HG03469 (cell line): ENCODE measurements at regions not wholly inside any gene's neighbourhood (a gene's known extent, or its start where the extent isn't known, plus 50 kb on each side); places are given as distances from the start of the nearest gene placed in this dataset.
"Not testable (repeated sequence)": the region's sequence is repeated elsewhere in the genome, so short reads cannot be mapped to it uniquely, and the experiment has no call there.

Experiments
- ATAC-seq: cut with Tn5 transposase; IDR thresholded peaks from one replicate; pipeline ENCODE4 v1.9.1; 2021; ENCODE audit warnings: mild to moderate bottlenecking, moderate library complexity, moderate number of reproducible peaks; ENCODE audit not compliant: unreplicated experiment

- ATAC-seq = no peak
Observed at GRCh38 chr6:150681578-150682395, 82.1 kb downstream of the PLEKHG1 start.

- ATAC-seq = no peak
Observed at GRCh38 chr6:150683320-150683719, 83.6 kb downstream of the PLEKHG1 start.

DNA sequence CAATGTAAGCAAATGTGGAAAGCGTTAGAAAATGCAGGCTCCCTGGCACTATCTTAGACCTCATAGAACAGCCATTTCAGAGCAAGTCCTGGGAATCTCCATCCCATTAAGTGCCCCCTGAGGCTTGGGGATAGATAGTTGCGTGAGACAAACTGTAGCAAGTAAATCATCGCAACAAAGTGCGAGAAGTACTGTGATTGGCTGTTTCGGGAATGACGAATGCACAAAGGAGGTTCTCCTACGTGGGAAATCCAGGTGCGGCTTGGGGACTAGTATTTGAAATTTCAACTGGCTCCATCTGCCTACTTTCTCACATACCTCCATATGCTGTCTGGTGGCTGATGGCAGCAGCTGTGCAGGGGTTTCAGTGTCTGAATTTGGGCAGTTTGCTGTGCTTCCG, 84.5 kb downstream of the PLEKHG1 start:
- ATAC-seq = no peak

DNA sequence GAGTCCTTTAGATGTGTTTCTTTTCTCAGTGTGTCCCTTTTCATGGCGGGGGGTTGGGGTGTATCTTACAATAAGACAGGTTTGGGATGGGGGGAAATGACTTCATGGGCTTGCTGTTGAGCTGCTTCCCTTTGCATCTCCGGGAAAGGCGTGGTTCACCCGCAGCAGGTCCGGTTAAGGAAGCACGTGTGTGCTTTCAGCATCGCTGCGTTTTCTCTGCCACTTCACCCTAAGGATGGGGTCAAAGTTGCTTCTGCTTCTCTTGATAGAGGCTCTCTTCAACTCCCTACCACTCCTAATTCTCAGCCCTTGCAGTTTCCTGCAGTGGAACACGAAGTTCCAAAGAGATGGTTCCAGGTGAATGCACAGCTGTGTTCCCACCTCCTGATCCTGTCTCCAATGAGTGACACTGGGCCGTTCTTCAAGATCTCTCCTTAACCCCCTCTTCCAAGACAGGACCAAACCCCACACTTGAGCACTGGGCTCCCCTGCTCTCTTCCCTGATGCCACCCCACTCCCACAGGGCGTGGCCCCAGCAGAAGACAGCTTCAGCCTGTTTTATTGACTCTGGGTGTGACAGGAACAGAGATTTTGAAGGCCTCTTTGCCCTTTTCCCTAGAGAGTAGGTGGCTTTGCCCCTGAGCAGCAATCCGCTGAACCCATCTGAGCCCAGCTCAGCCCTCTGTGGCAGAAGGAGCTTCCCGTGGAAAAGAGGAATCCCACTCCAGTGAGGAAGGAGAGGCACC, 85.2 kb downstream of the PLEKHG1 start:
- no peak for ATAC-seq

GRCh38 chr6:150685860-150686259, 86.2 kb downstream of the PLEKHG1 start:
- peak; percentile 50 for ATAC-seq

DNA sequence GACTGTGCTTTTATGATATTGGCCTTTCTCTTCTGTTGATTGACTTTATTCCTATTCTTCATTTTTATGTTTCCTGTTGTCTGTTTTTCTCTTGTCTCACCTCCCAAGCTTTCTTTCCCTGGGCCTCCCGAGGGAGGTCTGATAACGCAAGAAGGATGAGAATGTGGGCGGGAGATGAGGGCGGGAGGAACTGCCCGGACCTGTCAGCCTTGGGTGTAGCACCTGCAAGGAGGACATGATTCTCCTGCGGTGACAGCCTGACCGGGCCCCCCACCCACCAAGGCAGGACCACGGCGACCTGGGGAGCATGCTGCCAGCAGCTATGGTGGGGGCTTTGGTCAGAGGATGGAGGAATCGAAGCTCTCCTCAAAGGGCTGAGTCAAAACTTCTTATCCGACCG, 86.9 kb downstream of the PLEKHG1 start:
- ATAC-seq = no peak

GRCh38 chr6:150687508-150687907, 87.8 kb downstream of the PLEKHG1 start:
- ATAC-seq = no peak

DNA sequence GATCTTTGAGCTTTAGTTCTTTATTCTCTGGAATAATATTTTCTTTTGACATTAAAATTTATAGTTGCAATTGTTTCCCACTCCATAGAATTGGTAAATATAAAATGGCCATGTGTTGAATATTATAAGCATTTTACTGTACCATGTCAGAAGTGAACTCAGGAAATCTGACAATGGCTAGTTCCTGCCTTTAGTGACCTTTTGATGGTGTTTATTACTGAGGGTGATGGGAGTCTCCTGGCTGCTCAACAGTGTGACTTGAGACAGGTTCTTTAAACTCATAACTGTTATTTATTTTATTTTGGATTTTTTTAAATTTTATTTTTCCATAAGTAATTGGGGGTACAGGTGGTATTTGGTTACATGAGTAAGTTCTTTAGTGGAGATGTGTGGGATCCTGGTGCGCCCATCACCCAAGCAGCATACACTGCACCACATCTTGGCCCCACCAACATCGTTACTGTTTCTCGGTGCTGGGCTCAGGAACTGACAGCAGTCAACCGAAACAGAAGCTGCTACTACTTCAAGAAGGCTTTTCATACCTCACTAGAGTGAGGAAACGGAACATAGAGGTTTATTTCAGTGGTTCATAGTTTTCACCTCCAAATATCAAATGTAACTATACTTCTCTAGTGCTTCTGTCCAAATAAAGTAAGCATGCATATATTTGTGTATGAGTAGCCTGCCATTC, 90.4 kb downstream of the PLEKHG1 start:
- ATAC-seq = no peak

GRCh38 chr6:150690681-150691080, 91.0 kb downstream of the PLEKHG1 start:
- ATAC-seq = no peak

DNA sequence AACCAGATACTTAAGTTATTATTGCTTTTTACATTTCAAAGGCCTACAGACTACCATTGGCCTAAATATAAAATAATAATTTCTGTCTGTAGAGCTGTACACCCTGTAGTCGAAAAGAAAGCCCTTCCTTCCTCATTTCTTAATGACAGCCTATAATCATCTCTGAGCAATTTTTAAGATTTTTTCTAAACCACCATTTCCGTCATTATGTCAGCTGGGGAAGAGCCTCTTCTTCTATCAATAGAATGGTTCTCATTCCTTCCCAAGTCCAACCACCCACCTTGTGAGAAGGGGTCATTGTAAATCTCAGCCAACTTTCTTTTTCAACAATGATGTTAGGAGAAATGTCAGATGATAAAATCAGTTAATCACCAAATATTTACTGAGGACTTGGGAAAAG, 91.8 kb downstream of the PLEKHG1 start:
- no peak for ATAC-seq

DNA sequence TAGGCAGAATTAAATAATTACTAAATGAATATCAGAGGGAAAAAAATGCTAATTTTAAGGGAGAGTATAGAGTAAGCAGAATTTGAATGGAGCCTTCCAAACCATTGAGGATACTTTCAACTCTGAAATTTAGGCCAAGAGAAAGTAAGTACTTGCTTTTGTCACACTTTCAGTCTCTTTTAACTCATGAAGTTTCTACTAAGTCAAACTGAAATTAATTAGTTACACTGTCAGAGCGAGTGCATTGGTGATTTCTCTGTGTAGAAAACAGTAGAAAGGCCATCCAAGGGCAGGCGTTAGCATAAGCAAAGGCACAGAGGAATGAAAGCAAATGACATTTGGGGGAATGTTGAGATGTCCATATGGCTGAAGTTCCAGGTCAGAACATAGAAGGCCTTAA, 92.9 kb downstream of the PLEKHG1 start:
- peak; percentile 64 for ATAC-seq

DNA sequence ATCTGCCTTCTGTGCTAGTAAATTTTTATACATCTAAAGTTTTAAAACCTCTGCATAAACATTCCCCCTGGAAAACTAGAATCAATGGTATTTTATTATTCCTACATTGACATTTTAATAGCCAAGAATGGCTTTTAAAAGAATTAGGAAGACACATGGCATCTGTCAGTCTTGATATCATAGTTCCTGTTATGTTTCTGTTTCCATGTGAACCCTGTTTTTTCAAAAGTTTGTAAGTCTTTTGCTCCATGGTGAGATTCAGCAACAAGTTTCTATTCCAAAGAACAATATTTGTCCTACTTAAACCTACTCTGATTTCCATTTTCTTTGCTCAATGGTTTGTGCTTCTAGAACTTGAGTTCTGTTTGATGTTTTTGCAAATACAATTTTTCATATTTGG, 95.2 kb downstream of the PLEKHG1 start:
- no peak for ATAC-seq

DNA sequence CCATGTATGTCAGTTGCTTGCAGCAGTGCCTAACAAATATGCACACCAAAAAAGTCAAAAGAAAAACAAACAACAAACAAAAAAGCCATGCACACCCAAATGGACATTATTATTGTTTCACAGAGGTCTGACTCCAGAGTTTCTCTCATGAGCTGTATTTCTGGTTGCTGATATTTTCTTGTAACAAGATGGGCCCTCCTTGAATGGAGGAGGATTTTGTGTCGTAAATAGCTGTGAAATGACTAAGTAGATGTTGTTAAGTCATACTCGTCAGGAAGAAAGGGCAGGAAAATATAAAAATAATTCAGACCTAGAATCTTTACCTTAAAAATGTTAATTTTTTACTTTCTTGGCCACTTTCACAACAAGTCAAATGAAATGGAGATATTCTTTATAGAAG, 96.0 kb downstream of the PLEKHG1 start:
- no peak for ATAC-seq

DNA sequence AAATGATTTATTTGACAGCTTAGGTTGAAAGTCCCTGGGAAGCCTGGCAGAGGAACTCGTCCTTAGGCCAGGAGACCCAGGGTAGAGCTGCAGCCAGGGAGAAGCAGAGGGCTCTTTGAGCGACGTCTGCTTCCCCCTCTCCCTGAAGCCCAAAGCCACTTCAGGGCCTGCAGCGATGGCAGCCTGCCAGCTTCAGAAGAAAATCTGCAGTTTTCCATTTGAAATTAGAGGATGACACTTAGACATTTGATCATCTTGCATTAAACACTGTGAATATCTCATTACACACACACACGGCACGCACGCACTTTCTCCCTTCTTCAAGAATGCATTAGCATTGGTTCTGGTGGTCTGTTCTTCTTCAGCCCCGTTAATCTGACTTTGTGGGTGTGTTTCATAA, 96.5 kb downstream of the PLEKHG1 start:
- ATAC-seq = no peak

DNA sequence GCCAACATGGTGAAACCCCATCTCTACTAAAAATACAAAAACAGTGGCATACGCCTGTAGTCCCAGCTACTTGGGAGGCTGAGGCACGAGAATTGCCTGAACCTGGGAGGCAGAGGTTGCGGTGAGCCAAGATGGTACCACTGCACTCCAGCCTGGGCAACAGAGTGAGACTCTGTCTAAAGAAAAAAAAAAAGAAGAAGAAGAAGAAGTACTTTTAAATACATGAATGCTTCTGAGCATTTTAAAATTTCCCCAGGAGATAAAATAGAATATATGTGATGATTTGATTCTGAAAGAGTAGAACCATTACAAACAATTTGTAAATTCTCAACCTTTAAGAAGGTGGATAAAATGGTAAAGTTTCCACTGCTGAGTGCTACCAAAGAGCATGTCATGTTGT, 97.2 kb downstream of the PLEKHG1 start:
- ATAC-seq = not testable (repeated sequence)

DNA sequence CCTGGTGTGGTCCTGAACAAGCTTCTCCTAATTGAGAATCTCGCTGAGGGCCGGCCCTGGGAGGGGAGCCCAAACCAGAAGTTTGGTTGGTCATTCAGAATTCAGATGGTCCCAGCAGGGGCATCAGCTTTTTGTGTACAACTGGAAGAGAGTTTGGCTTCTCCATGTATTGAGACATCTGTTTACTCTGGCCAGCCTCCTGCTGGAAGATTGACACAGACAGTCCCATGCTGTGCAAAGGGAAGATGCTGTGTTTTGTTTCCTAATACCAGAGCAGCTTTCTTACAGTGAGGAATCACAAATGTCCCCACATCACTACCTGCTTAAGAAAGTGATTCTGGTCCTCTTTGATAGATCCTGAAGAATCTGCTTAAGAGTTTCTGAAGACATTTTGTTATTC, 97.8 kb downstream of the PLEKHG1 start:
- ATAC-seq = no peak

- ATAC-seq = no peak
Observed at GRCh38 chr6:150698391-150698790, 98.7 kb downstream of the PLEKHG1 start.

- no peak for ATAC-seq
Observed at GRCh38 chr6:150702675-150703074, 103.0 kb downstream of the PLEKHG1 start.

DNA sequence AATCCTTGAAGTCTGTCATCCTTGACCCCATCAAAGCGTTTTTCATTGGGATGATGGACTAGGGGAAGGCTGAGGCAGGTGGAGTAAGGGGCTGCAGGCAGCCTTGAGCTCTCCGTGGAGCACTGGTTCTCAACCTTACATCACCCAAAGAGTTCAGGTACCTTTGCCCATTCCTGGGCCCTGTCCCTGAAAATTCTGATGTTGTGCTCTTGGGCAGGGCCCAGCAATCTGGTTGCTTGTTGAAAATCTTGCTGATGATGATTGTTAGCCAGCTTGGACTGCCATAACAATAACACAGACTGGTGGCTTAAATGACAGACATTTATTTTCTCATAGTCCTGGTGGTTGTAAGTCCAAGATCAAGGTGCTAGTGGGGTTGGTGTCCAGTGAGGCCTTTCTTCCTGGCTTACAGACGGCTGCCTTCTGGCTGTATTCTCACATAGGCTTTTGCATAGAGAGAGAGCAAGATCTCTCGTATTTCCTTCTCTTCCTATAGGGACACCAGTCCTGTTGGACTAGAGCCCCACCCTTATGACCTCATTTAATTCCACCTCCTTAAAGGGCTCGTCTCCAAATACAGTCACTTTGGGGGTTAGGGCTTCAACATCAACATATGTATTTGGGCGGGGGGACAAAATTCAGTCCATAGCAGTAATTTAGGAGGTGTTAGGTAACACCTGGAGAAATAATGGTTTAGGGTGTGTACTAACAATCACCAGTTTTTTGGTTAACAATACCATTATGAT, 104.9 kb downstream of the PLEKHG1 start:
- no peak for ATAC-seq

DNA sequence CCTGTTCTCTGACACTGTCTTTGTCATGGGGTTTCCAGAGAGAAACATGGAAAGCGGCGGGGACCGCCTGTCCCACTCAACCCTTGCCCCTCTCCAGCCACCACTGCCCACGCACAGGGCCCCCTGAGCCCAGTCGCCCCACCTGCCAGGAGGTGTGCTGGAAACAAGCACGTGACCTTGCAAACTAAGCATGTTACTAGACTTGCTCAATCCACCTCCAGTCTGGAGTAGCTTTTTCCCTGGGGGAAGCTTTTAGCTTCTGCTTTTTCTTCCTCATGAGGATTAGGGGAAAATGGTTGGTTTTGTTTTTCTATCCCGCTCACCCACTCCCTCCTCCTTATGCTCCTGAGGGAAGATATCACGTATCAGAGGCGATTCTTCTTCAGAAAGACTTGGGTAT, 105.7 kb downstream of the PLEKHG1 start:
- ATAC-seq = no peak

DNA sequence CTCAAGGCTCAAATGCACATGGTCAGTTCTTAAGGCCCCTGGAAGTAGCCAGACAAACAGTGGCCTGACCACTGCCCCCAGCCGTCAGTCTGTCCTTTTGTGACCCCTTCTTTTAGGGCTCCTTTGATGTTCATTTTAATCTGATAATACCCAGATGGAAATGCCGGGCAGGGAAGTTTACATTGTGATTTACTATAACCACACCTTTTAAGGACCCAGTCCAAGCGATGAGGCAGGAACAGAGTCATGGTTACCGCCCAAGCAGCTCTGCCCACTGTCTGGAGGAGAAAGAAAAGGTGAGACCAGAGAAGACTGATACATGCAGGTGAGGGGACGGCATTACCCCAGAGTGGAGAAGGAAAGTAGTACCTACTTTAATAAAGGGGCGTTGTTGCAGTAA, 110.6 kb downstream of the PLEKHG1 start:
- no peak for ATAC-seq
